ENCODE measurements at regions not wholly inside any gene's neighbourhood (a gene's known extent, or its start where the extent isn't known, plus 50 kb on each side); places are given as distances from the start of the nearest gene placed in this dataset.

DNA sequence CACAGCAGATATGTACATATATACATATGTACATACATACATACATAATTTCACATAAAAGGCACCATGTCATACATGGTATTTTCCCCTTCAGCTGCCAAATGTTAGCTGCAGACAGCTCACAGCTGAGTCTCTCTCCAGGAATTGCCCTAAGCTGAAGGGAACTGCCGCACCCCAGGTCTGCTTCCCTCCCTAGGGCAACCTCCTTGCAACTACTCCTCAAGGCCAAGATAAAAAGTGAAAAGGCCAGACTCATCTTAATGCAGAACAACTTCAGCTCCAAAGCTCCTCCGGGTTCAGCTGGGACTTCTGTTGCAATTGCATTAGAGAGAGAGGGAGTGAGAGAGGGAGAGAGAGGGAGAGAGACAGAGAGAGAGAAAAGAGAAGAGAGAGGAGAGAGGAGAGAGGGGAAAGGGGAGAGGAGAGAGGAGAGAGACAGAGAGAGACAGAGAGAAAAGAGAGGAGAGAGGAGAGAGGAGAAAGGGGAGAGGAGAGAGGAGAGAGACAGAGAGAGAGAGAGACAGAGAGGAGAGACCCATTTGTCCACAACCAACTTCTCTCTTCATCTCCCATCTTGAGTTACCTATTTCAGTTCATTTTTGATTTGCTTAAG is 143.4 kb upstream of the HES1 start:
- peaks cover 20% of the 10 kb centered on the region for H3K4me1 Mint-ChIP-seq (ENCODE audit: unreplicated experiment)
- no peak overlapping the region for H3K4me3 Mint-ChIP-seq
- H3K27ac Mint-ChIP-seq = no peak overlapping the region
- peaks cover 4% of the 10 kb centered on the region for H3K27me3 Mint-ChIP-seq
- H3K9me3 Mint-ChIP-seq = no peaks in the 10 kb centered on the region
- no peaks in the 10 kb centered on the region for H3K36me3 Mint-ChIP-seq
- TF ChIP-seq, protein P1, sequence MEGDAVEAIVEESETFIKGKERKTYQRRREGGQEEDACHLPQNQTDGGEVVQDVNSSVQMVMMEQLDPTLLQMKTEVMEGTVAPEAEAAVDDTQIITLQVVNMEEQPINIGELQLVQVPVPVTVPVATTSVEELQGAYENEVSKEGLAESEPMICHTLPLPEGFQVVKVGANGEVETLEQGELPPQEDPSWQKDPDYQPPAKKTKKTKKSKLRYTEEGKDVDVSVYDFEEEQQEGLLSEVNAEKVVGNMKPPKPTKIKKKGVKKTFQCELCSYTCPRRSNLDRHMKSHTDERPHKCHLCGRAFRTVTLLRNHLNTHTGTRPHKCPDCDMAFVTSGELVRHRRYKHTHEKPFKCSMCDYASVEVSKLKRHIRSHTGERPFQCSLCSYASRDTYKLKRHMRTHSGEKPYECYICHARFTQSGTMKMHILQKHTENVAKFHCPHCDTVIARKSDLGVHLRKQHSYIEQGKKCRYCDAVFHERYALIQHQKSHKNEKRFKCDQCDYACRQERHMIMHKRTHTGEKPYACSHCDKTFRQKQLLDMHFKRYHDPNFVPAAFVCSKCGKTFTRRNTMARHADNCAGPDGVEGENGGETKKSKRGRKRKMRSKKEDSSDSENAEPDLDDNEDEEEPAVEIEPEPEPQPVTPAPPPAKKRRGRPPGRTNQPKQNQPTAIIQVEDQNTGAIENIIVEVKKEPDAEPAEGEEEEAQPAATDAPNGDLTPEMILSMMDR (conservative IDR thresholded peaks at IDR 0.05) = no peak
- DNase-seq (ENCODE audit: extremely low spot score, unreplicated experiment) = no peak

DNA sequence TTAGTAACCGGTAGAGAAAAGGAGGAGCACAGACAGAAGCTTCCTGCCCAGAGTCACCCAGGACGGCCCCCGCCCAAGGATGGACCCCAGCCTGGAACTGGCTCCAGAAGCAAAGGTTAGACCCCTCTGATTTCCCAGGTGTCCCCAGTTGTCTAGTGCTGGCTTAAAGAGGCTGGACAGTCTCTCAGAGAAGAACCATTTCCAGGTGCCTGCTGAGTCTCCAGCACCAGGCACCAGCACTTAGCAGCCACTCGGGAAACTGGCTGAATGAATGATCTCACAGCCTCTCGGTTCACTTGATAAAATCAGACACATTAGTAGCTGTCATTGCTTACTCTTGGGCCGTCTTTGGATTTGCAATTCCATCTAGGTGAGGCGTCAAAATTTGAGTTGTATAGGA is 139.7 kb upstream of the HES1 start:
- Mint-ChIP-seq H3K4me3 (no peak overlapping the region), H3K9me3 (no peaks in the 10 kb centered on the region), H3K36me3 (no peaks in the 10 kb centered on the region), H3K27ac (no peak overlapping the region), H3K4me1 (ENCODE audit: unreplicated experiment) (peaks cover 24% of the 10 kb centered on the region), H3K27me3 (peaks cover 4% of the 10 kb centered on the region)
- TF ChIP-seq, protein P1 (conservative IDR thresholded peaks at IDR 0.05) = no peak
- no peak for DNase-seq (ENCODE audit: extremely low spot score, unreplicated experiment)

- TF ChIP-seq, protein P1 (conservative IDR thresholded peaks at IDR 0.05) = no peak
- Mint-ChIP-seq H3K4me3 (no peak overlapping the region), H3K36me3 (no peaks in the 10 kb centered on the region), H3K4me1 (ENCODE audit: unreplicated experiment) (peaks cover 26% of the 10 kb centered on the region), H3K9me3 (no peaks in the 10 kb centered on the region), H3K27me3 (peaks cover 4% of the 10 kb centered on the region), H3K27ac (no peak overlapping the region)
- DNase-seq (ENCODE audit: extremely low spot score, unreplicated experiment) = no peak
Measured at GRCh38 chr3:193996641-193997089, 139.3 kb upstream of the HES1 start.

DNA sequence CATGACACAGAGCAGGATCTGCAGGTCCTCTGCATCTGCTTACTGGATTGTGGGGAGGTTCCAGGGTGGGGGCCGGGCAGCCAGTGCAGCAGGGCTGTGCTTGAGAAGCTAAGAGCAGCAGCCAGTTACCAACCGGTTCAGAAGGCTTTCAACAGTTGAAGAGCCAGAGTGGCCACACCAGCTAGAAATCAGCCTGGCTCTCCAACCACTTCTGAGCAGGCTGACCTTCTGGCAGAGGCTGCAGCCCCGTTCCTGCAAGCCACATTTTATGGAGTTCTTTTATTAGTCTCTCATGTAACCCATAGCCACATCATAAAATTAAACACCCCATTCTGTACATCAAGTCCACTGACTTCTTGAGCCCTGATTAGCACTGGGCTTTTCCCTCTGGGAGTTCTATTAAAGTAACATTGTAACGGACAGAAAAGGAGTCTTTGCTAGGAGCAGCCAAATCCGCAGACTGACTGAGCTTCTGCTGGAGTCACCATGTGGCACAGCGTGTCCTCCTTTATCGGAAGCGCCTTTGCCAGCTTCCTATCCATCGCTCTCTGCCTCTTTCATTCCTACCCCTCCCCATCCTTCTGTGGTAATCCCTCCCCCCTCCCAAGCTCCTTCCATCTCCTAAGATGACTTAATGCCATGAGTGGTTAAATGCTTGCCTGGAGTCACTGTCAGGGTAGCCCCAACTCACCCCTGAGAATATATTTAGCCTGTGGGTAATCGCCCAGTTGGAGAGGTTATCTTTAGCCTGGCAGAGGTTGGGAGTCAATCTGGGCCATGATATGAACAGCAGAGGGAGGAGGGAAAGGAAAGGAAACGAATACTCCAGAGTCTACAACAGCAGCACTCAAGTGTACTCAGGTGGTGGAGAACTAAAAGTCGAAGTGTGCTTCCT is 138.5 kb upstream of the HES1 start:
- no peak for DNase-seq (ENCODE audit: extremely low spot score, unreplicated experiment)
- Mint-ChIP-seq H3K9me3 (no peaks in the 10 kb centered on the region), H3K36me3 (no peaks in the 10 kb centered on the region), H3K27me3 (peaks cover 4% of the 10 kb centered on the region), H3K4me3 (no peak overlapping the region), H3K4me1 (ENCODE audit: unreplicated experiment) (peaks cover 31% of the 10 kb centered on the region), H3K27ac (no peak overlapping the region)
- TF ChIP-seq, protein P1 (conservative IDR thresholded peaks at IDR 0.05) = no peak

GRCh38 chr3:193998123-193998448 is 137.9 kb upstream of the HES1 start:
- H3K36me3 Mint-ChIP-seq = no peaks in the 10 kb centered on the region
- no peak for DNase-seq (ENCODE audit: extremely low spot score, unreplicated experiment)
- H3K27ac Mint-ChIP-seq = no peak overlapping the region
- peaks cover 2% of the 10 kb centered on the region for H3K27me3 Mint-ChIP-seq
- peaks cover 32% of the 10 kb centered on the region for H3K4me1 Mint-ChIP-seq (ENCODE audit: unreplicated experiment)
- TF ChIP-seq, protein P1 (conservative IDR thresholded peaks at IDR 0.05) = no peak
- no peak overlapping the region for H3K4me3 Mint-ChIP-seq
- no peaks in the 10 kb centered on the region for H3K9me3 Mint-ChIP-seq
